Liver (tissue), 8 donors: ENCODE measurements at regions not wholly inside any gene's neighbourhood (a gene's known extent, or its start where the extent isn't known, plus 50 kb on each side); places are given as distances from the start of the nearest gene placed in this dataset.

Experiments
- DNase-seq: peaks from one replicate; pipeline ENCODE4 v3.0.0-alpha.2; 2017; ENCODE audit warnings: low spot score
- H3K27ac ChIP-seq, 2 donors: one replicate each; pipeline ENCODE4 v1.7.0; 2013; ENCODE audit warnings: inconsistent platforms in 2 of 2, low read length in 2 of 2, control low read depth in 1 of 2, low read depth in 1 of 2, mild to moderate bottlenecking in 1 of 2
- H3K27me3 ChIP-seq, 4 donors: one replicate each; pipeline versions ENCODE4 v1.6.1 to v1.7.0; 2013; ENCODE audit warnings: low read length in 3 of 4, inconsistent platforms in 1 of 4, mild to moderate bottlenecking in 1 of 4, moderate library complexity in 1 of 4; ENCODE audit not compliant: control insufficient read depth in 4 of 4, insufficient read depth in 4 of 4
- H3K36me3 ChIP-seq, 4 donors: one replicate each; pipeline versions ENCODE4 v1.6.1 to v1.7.0; 2013; ENCODE audit warnings: low read length in 3 of 4, mild to moderate bottlenecking in 3 of 4, low read depth in 1 of 4, moderate library complexity in 1 of 4; ENCODE audit not compliant: control insufficient read depth in 4 of 4, insufficient read depth in 3 of 4
- H3K4me1 ChIP-seq, 4 donors: one replicate each; pipeline versions ENCODE4 v1.6.1 to v1.7.0; 2013; ENCODE audit warnings: low read length in 3 of 4, mild to moderate bottlenecking in 3 of 4, moderate library complexity in 1 of 4; ENCODE audit not compliant: control insufficient read depth in 4 of 4, insufficient read depth in 4 of 4
- H3K4me3 ChIP-seq, 3 donors: one replicate each; pipeline versions ENCODE4 v1.6.1 to v1.7.0; 2013; ENCODE audit warnings: low read length in 3 of 3, control low read depth in 1 of 3, low read depth in 1 of 3, mild to moderate bottlenecking in 1 of 3
- H3K9ac ChIP-seq, 2 donors: one replicate each; pipeline ENCODE4 v1.7.0; 2013; ENCODE audit warnings: low read length in 2 of 2, mild to moderate bottlenecking in 2 of 2, moderate library complexity in 2 of 2, control low read depth in 1 of 2, low read depth in 1 of 2
- H3K9me3 ChIP-seq, 4 donors: one replicate each; pipeline versions ENCODE4 v1.6.1 to v1.7.0; 2013; ENCODE audit warnings: low read length in 3 of 4; ENCODE audit not compliant: control insufficient read depth in 4 of 4
- FOXA1 ChIP-seq: IDR thresholded peaks from 2 replicates; pipeline ENCODE4 v1.6.1; 2016; ENCODE audit warnings: antibody characterized with exemption
- FOXA2 ChIP-seq: IDR thresholded peaks from 2 replicates; pipeline ENCODE4 v1.6.1; 2016; ENCODE audit warnings: antibody characterized with exemption
- GABPA ChIP-seq, 2 donors: IDR thresholded peaks in 1 of 2; conservative IDR thresholded peaks in 1 of 2; 2 replicates each; pipeline ENCODE4 v1.6.1; 2016; ENCODE audit warnings: antibody characterized with exemption in 2 of 2, mild to moderate bottlenecking in 1 of 2, moderate library complexity in 1 of 2
- HNF4A ChIP-seq, 2 donors: conservative IDR thresholded peaks; 2 replicates each; pipeline ENCODE4 v1.6.1; 2016; ENCODE audit warnings: antibody characterized with exemption in 2 of 2, mild to moderate bottlenecking in 2 of 2
- HNF4G ChIP-seq: IDR thresholded peaks from 2 replicates; pipeline ENCODE4 v1.6.1; 2016; ENCODE audit warnings: antibody characterized with exemption
- JUND ChIP-seq, 2 donors: IDR thresholded peaks; 2 replicates each; pipeline ENCODE4 v1.6.1; 2016; ENCODE audit warnings: antibody characterized with exemption in 2 of 2
- NR2F2 ChIP-seq: IDR thresholded peaks from 2 replicates; pipeline ENCODE4 v1.6.1; 2016; ENCODE audit warnings: antibody characterized with exemption
- RAD21 ChIP-seq, 2 donors: IDR thresholded peaks; 2 replicates each; pipeline ENCODE4 v1.6.1; 2016; ENCODE audit warnings: antibody characterized with exemption in 2 of 2, mild to moderate bottlenecking in 2 of 2
- RXRA ChIP-seq, 2 donors: IDR thresholded peaks; 2 replicates each; pipeline ENCODE4 v1.6.1; 2017 to 2018; ENCODE audit warnings: antibody characterized with exemption in 2 of 2, mild to moderate bottlenecking in 1 of 2
- TAF1 ChIP-seq: conservative IDR thresholded peaks from 2 replicates; pipeline ENCODE4 v1.6.1; 2016; ENCODE audit warnings: antibody characterized with exemption, mild to moderate bottlenecking
- YY1 ChIP-seq: IDR thresholded peaks from 2 replicates; pipeline ENCODE4 v1.6.1; 2016; ENCODE audit warnings: antibody characterized with exemption, mild to moderate bottlenecking
- WGBS: extraction: QIAGEN DNeasy Blood & Tissue Kit; methylation state at CpG from one replicate; pipeline ENCODE4 v1.1.7; 2013; 5-methylcytosine and 5-hydroxymethylcytosine counted together
- TF ChIP-seq, protein P1 (sequence below): fragments of 150-350 bp; IDR thresholded peaks from 2 replicates; pipeline ENCODE4 v1.5.1; 2017; ENCODE audit warnings: improper control_type of control experiment, low read depth, low read length; ENCODE audit not compliant: missing input control
- TF ChIP-seq, protein P2 (sequence below): IDR thresholded peaks from 2 replicates; pipeline ENCODE4 v1.6.1; 2016; ENCODE audit warnings: antibody characterized with exemption
- TF ChIP-seq, protein P3 (sequence below): IDR thresholded peaks from 2 replicates; pipeline ENCODE4 v1.6.1; 2016; ENCODE audit warnings: antibody characterized with exemption, mild to moderate bottlenecking
- TF ChIP-seq, protein P4 (sequence below): IDR thresholded peaks from 2 replicates; pipeline ENCODE4 v1.6.1; 2016; ENCODE audit warnings: antibody characterized with exemption
- TF ChIP-seq, protein P5 (sequence below): IDR thresholded peaks from 2 replicates; pipeline ENCODE4 v1.6.1; 2016; ENCODE audit warnings: antibody characterized with exemption
- donor health status: healthy.
- donor health status: healthy.
- donor health status: healthy.
- donor health status: healthy.
- donor health status: healthy.

DNA sequence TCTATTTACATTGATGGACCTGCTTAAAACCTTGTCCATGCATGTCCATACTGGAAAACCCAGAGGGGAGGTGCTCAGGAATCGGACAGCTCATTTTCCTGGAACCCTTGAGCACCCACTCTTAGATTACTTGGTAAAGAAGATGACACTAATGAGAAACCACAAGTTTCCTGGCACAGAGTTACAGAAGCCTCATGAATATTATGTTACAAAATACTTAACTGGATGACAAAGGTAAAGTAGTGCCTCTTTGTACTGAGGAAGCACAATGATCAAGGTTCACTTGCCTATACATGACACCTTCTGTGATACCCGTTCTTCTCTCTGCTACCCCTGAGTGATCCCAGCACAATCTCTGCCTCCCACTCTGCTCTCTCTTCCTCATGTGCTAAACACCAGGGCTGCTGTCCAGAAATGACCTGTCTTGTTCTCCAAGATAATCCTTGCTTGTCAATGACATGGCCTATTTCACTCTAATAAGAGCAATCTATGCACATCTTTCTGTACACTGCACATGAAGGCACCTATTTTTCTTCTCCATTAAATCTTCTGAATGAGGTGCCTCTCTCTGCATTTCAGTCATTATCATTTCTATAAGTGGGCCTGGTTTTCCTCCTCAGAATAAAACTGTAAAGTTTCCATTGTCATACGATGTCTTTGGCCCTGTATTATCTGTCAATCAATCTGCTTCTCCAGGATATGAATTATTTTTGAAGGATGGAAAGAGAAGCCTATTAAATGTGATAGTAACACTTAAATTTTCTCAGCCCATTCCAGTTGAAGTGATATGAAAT, 684.0 kb upstream of the ACO1 start:
- TF ChIP-seq NR2F2 (no peak), FOXA2 (no peak)
- TF ChIP-seq, protein P1, sequence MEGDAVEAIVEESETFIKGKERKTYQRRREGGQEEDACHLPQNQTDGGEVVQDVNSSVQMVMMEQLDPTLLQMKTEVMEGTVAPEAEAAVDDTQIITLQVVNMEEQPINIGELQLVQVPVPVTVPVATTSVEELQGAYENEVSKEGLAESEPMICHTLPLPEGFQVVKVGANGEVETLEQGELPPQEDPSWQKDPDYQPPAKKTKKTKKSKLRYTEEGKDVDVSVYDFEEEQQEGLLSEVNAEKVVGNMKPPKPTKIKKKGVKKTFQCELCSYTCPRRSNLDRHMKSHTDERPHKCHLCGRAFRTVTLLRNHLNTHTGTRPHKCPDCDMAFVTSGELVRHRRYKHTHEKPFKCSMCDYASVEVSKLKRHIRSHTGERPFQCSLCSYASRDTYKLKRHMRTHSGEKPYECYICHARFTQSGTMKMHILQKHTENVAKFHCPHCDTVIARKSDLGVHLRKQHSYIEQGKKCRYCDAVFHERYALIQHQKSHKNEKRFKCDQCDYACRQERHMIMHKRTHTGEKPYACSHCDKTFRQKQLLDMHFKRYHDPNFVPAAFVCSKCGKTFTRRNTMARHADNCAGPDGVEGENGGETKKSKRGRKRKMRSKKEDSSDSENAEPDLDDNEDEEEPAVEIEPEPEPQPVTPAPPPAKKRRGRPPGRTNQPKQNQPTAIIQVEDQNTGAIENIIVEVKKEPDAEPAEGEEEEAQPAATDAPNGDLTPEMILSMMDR: no peak
- no peak overlapping the region for H3K4me3 ChIP-seq
- H3K27me3 ChIP-seq: no peaks in the 10 kb centered on the region
- no peak overlapping the region for H3K27ac ChIP-seq
- H3K9ac ChIP-seq: no peak overlapping the region
- H3K4me1 ChIP-seq: no peaks in the 10 kb centered on the region
- H3K9me3 ChIP-seq: peaks cover 0 to 2% (median 0%) of the 10 kb centered on the region in 4 donors
- WGBS: 70% methylated on average over 3 of the region's 3 CpGs
- H3K36me3 ChIP-seq: no peaks in the 10 kb centered on the region
- no peak for DNase-seq

DNA sequence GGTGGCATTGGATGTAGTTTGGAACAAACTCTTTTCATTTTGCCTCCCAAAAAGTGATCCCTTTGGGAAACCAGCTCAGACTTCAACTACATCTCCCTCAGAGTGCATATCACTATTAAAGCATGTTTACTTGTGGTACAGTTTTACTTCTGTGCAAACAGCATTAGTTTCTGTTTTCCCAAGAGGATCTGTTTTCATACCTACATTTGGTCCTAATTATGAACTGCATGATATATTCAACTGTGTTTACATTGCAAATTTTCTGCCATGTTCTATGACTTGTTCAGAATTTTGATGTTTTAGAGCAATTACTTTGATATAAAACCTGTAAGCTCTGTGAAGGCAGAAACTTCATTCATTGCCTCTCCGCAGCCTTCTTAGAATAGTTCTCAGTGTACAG, 681.5 kb upstream of the ACO1 start:
- 91% methylated on average over 1 of the region's 1 CpG for WGBS
- TF ChIP-seq GABPA (IDR thresholded peaks at IDR 0.05 in 1 of 2, conservative IDR thresholded peaks at IDR 0.05 in 1 of 2) (no peak), JUND (IDR thresholded peaks at IDR 0.05) (no peak), NR2F2 (no peak), RAD21 (IDR thresholded peaks at IDR 0.05) (no peak), YY1 (no peak), HNF4G (no peak), TAF1 (no peak), RXRA (IDR thresholded peaks at IDR 0.05) (no peak), FOXA1 (no peak), HNF4A (conservative IDR thresholded peaks at IDR 0.05) (no peak)
- TF ChIP-seq, protein P2, sequence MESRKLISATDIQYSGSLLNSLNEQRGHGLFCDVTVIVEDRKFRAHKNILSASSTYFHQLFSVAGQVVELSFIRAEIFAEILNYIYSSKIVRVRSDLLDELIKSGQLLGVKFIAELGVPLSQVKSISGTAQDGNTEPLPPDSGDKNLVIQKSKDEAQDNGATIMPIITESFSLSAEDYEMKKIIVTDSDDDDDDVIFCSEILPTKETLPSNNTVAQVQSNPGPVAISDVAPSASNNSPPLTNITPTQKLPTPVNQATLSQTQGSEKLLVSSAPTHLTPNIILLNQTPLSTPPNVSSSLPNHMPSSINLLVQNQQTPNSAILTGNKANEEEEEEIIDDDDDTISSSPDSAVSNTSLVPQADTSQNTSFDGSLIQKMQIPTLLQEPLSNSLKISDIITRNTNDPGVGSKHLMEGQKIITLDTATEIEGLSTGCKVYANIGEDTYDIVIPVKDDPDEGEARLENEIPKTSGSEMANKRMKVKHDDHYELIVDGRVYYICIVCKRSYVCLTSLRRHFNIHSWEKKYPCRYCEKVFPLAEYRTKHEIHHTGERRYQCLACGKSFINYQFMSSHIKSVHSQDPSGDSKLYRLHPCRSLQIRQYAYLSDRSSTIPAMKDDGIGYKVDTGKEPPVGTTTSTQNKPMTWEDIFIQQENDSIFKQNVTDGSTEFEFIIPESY: no peak
- TF ChIP-seq, protein P3, sequence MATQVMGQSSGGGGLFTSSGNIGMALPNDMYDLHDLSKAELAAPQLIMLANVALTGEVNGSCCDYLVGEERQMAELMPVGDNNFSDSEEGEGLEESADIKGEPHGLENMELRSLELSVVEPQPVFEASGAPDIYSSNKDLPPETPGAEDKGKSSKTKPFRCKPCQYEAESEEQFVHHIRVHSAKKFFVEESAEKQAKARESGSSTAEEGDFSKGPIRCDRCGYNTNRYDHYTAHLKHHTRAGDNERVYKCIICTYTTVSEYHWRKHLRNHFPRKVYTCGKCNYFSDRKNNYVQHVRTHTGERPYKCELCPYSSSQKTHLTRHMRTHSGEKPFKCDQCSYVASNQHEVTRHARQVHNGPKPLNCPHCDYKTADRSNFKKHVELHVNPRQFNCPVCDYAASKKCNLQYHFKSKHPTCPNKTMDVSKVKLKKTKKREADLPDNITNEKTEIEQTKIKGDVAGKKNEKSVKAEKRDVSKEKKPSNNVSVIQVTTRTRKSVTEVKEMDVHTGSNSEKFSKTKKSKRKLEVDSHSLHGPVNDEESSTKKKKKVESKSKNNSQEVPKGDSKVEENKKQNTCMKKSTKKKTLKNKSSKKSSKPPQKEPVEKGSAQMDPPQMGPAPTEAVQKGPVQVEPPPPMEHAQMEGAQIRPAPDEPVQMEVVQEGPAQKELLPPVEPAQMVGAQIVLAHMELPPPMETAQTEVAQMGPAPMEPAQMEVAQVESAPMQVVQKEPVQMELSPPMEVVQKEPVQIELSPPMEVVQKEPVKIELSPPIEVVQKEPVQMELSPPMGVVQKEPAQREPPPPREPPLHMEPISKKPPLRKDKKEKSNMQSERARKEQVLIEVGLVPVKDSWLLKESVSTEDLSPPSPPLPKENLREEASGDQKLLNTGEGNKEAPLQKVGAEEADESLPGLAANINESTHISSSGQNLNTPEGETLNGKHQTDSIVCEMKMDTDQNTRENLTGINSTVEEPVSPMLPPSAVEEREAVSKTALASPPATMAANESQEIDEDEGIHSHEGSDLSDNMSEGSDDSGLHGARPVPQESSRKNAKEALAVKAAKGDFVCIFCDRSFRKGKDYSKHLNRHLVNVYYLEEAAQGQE: no peak
- TF ChIP-seq, protein P4, sequence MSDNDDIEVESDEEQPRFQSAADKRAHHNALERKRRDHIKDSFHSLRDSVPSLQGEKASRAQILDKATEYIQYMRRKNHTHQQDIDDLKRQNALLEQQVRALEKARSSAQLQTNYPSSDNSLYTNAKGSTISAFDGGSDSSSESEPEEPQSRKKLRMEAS: no peak
- TF ChIP-seq, protein P1: no peak
- TF ChIP-seq, protein P5, sequence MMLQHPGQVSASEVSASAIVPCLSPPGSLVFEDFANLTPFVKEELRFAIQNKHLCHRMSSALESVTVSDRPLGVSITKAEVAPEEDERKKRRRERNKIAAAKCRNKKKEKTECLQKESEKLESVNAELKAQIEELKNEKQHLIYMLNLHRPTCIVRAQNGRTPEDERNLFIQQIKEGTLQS: no peak
- H3K4me1 ChIP-seq: no peaks in the 10 kb centered on the region
- no peak overlapping the region for H3K4me3 ChIP-seq
- no peaks in the 10 kb centered on the region for H3K36me3 ChIP-seq
- H3K27ac ChIP-seq: no peak overlapping the region
- no peak overlapping the region for H3K9ac ChIP-seq
- H3K9me3 ChIP-seq: peaks cover 0 to 2% (median 0%) of the 10 kb centered on the region in 4 donors
- no peak for DNase-seq
- no peaks in the 10 kb centered on the region for H3K27me3 ChIP-seq
